Activated CD4-positive, alpha-beta T cell treated with anti-CD3 and anti-CD28 coated beads, Interleukin-2, amount 50 U/mL, for 1 hour (primary cell): ENCODE measurements at regions not wholly inside any gene's neighbourhood (a gene's known extent, or its start where the extent isn't known, plus 50 kb on each side); places are given as distances from the start of the nearest gene placed in this dataset.
"Not testable (repeated sequence)": the region's sequence is repeated elsewhere in the genome, so short reads cannot be mapped to it uniquely, and the experiment has no call there.

ENCODE experiments used
- DNase-seq: peaks from one replicate; pipeline ENCODE4 v3.0.0-alpha.2; 2020

GRCh38 chr12:91882910-91883309, 262.7 kb downstream of the BTG1 start:
- DNase-seq = no peak

GRCh38 chr12:91880528-91880927, 265.1 kb downstream of the BTG1 start:
- DNase-seq = no peak

GRCh38 chr12:91877456-91878235, 268.0 kb downstream of the BTG1 start:
- DNase-seq = peak; percentile 42

- DNase-seq = peak; percentile 80
Measured at GRCh38 chr12:91877022-91877421, 268.6 kb downstream of the BTG1 start.

GRCh38 chr12:91875671-91876070, 270.0 kb downstream of the BTG1 start:
- not testable (repeated sequence) for DNase-seq

- DNase-seq = no peak
Measured at GRCh38 chr12:91874086-91874865, 271.4 kb downstream of the BTG1 start.

- no peak for DNase-seq
Measured at GRCh38 chr12:91871751-91872150, 273.9 kb downstream of the BTG1 start.

- no peak for DNase-seq
Measured at GRCh38 chr12:91870872-91871707, 274.6 kb downstream of the BTG1 start.

GRCh38 chr12:91868054-91868453, 277.6 kb downstream of the BTG1 start:
- no peak for DNase-seq

GRCh38 chr12:91866566-91866965, 279.1 kb downstream of the BTG1 start:
- DNase-seq = no peak

- no peak for DNase-seq
Measured at GRCh38 chr12:91863702-91864101, 281.9 kb downstream of the BTG1 start.

- DNase-seq = no peak
Measured at GRCh38 chr12:91861554-91861953, 284.1 kb downstream of the BTG1 start.

- no peak for DNase-seq
Measured at GRCh38 chr12:91859347-91859746, 286.3 kb downstream of the BTG1 start.

- DNase-seq = no peak
Measured at GRCh38 chr12:91857813-91858542, 287.7 kb downstream of the BTG1 start.

- no peak for DNase-seq
Measured at GRCh38 chr12:91854725-91855124, 290.9 kb downstream of the BTG1 start.

GRCh38 chr12:91853350-91854127, 292.1 kb downstream of the BTG1 start:
- no peak for DNase-seq

- DNase-seq = no peak
Measured at GRCh38 chr12:91852634-91853033, 293.0 kb downstream of the BTG1 start.

GRCh38 chr12:91851741-91852477, 293.7 kb downstream of the BTG1 start:
- no peak for DNase-seq

- no peak for DNase-seq
Measured at GRCh38 chr12:91846466-91847055, 299.1 kb downstream of the BTG1 start.

GRCh38 chr12:91845365-91845764, 300.3 kb downstream of the BTG1 start:
- DNase-seq = no peak

GRCh38 chr12:91841822-91842221, 303.8 kb downstream of the BTG1 start:
- no peak for DNase-seq
